ENCODE measurements at regions not wholly inside any gene's neighbourhood (a gene's known extent, or its start where the extent isn't known, plus 50 kb on each side); places are given as distances from the start of the nearest gene placed in this dataset.

DNA sequence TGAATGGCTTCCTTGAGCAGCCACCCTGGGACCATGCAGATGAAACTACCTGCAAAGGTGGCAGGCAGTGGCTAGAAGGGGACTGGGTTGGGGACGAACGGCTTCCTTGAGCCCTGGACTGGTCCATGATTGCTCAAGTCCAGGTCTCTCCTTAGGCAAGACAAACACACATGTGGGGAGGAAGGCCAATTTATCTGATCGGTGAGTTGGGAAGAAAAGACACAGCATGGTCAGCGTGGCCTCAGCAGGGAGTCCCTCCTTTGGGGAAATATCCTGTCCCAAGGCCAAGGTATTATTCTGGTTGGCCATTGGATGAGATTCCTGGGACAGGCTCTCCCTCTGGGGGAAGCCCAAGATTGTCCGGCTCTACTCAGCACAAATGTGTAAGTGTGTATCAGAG, 116.3 kb upstream of the ERG start:
- no TSS peak for BruUV-seq (replicated peaks)
- Histone ChIP-seq H3K4me1 (ENCODE audit: insufficient read depth, low read length, poor library complexity, severe bottlenecking) (no peaks in the 10 kb centered on the region), H3K4me3 (ENCODE audit: low read depth, low read length, poor library complexity, severe bottlenecking) (no peak overlapping the region), H3K9me3 (ENCODE audit: low read length) (no peaks in the 10 kb centered on the region), H4K20me1 (ENCODE audit: insufficient read depth, low read length) (no peaks in the 10 kb centered on the region), H3K4me2 (ENCODE audit: low read length) (no peak overlapping the region), H3K27ac (ENCODE audit: low read depth, low read length, poor library complexity, severe bottlenecking) (no peak overlapping the region), H3K9me2 (ENCODE audit: insufficient read depth, low read length) (no peaks in the 10 kb centered on the region), H3K79me2 (ENCODE audit: insufficient read depth, low read depth, low read length) (no peaks in the 10 kb centered on the region), H3K36me3 (ENCODE audit: insufficient read depth, low read length) (no peaks in the 10 kb centered on the region), H2AFZ (ENCODE audit: low read length) (no peak overlapping the region)
- POLR2A ChIA-PET = no interaction called here
- DNase-seq (ENCODE audit: low spot score) = no peak
- intact Hi-C loops (cut with micrococcal nuclease; ENCODE audit: unreplicated experiment) = no loop called here
- CTCF ChIA-PET (ENCODE audit: unreplicated experiment) = no interaction called here
- TF ChIP-seq CTCF (conservative IDR thresholded peaks at IDR 0.05; ENCODE audit: low read length) = no peak
- TF ChIP-seq EZH2phosphoT487 (IDR thresholded peaks at IDR 0.05; ENCODE audit: borderline replicate concordance, low read depth, low read length) = no peak

GRCh38 chr21:38619480-38619879, 121.2 kb upstream of the ERG start:
- no peak overlapping the region for H3K4me2 ChIP-seq (ENCODE audit: low read length)
- no peaks in the 10 kb centered on the region for H3K4me1 ChIP-seq (ENCODE audit: insufficient read depth, low read length, poor library complexity, severe bottlenecking)
- ChIA-PET CTCF (ENCODE audit: unreplicated experiment) (no interaction called here), POLR2A (interaction anchor here (0.7 kb wide), 1 partner anchor 216 kb away, joined by 3 read pairs; no protein-coding TSS in a partner anchor)
- DNase-seq (ENCODE audit: low spot score) = no peak
- H3K27ac ChIP-seq (ENCODE audit: low read depth, low read length, poor library complexity, severe bottlenecking) = no peak overlapping the region
- no peaks in the 10 kb centered on the region for H3K9me2 ChIP-seq (ENCODE audit: insufficient read depth, low read length)
- no peak overlapping the region for H3K4me3 ChIP-seq (ENCODE audit: low read depth, low read length, poor library complexity, severe bottlenecking)
- H2AFZ ChIP-seq (ENCODE audit: low read length) = no peak overlapping the region
- H3K36me3 ChIP-seq (ENCODE audit: insufficient read depth, low read length) = no peaks in the 10 kb centered on the region
- no peaks in the 10 kb centered on the region for H3K9me3 ChIP-seq (ENCODE audit: low read length)
- BruUV-seq (replicated peaks) = no TSS peak
- H4K20me1 ChIP-seq (ENCODE audit: insufficient read depth, low read length) = no peaks in the 10 kb centered on the region
- H3K79me2 ChIP-seq (ENCODE audit: insufficient read depth, low read depth, low read length) = no peaks in the 10 kb centered on the region
- no peak for TF ChIP-seq CTCF (conservative IDR thresholded peaks at IDR 0.05; ENCODE audit: low read length)
- TF ChIP-seq EZH2phosphoT487 (IDR thresholded peaks at IDR 0.05; ENCODE audit: borderline replicate concordance, low read depth, low read length) = no peak
- intact Hi-C loops (cut with micrococcal nuclease; ENCODE audit: unreplicated experiment) = no loop called here

DNA sequence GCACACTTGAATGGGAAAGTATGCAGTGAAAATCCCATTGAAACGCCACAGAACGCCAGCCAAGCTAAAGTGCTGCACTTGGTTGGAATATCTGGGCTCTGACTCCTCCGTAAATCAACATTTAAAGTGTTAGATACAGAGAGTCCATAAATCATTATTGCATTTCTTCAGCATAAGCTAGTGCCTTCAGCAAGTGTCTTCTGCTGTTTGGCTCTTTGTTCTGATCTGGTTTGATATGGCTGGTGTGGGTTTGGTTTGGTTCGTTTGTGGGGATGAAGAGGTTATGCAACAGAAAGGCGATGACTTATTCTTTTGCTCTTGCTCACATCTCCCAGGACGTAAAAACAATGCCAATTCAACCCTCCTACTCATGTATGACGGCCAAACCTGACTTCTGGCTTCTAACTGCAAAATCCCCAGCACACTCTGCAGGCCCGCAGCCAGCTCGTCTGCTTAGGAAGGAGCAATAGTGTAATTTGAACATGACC, 121.8 kb upstream of the ERG start:
- Histone ChIP-seq H3K9me3 (ENCODE audit: low read length) (no peaks in the 10 kb centered on the region), H4K20me1 (ENCODE audit: insufficient read depth, low read length) (no peaks in the 10 kb centered on the region), H3K4me1 (ENCODE audit: insufficient read depth, low read length, poor library complexity, severe bottlenecking) (no peaks in the 10 kb centered on the region), H3K4me2 (ENCODE audit: low read length) (no peak overlapping the region), H3K79me2 (ENCODE audit: insufficient read depth, low read depth, low read length) (no peaks in the 10 kb centered on the region), H2AFZ (ENCODE audit: low read length) (no peak overlapping the region), H3K36me3 (ENCODE audit: insufficient read depth, low read length) (no peaks in the 10 kb centered on the region), H3K4me3 (ENCODE audit: low read depth, low read length, poor library complexity, severe bottlenecking) (no peak overlapping the region), H3K27ac (ENCODE audit: low read depth, low read length, poor library complexity, severe bottlenecking) (no peak overlapping the region), H3K9me2 (ENCODE audit: insufficient read depth, low read length) (no peaks in the 10 kb centered on the region)
- BruUV-seq (replicated peaks) = no TSS peak
- DNase-seq (ENCODE audit: low spot score) = no peak
- intact Hi-C loops (cut with micrococcal nuclease; ENCODE audit: unreplicated experiment) = no loop called here
- CTCF ChIA-PET (ENCODE audit: unreplicated experiment) = no interaction called here
- POLR2A ChIA-PET = interaction anchor here (0.7 kb wide), 1 partner anchor 1316 kb away, joined by 3 read pairs; no protein-coding TSS in a partner anchor
- no peak for TF ChIP-seq EZH2phosphoT487 (IDR thresholded peaks at IDR 0.05; ENCODE audit: borderline replicate concordance, low read depth, low read length)
- no peak for TF ChIP-seq CTCF (conservative IDR thresholded peaks at IDR 0.05; ENCODE audit: low read length)
